ENCODE measurements at regions not wholly inside any gene's neighbourhood (a gene's known extent, or its start where the extent isn't known, plus 50 kb on each side); places are given as distances from the start of the nearest gene placed in this dataset.
"Not testable (repeated sequence)": the region's sequence is repeated elsewhere in the genome, so short reads cannot be mapped to it uniquely, and the experiment has no call there.

- Histone ChIP-seq H3K36me3 (ENCODE audit: insufficient read depth, low read length) (no peaks in the 10 kb centered on the region), H3K27ac (ENCODE audit: low read depth, low read length) (no peak overlapping the region), H3K79me2 (ENCODE audit: insufficient read depth, low read length) (no peaks in the 10 kb centered on the region), H3K4me2 (ENCODE audit: insufficient read depth, low read length) (no peak overlapping the region), H3K9me3 (ENCODE audit: low read depth, low read length) (no peaks in the 10 kb centered on the region), H3K4me1 (ENCODE audit: insufficient read depth, low read length) (no peaks in the 10 kb centered on the region), H3K4me3 (ENCODE audit: insufficient read depth, low read length) (no peak overlapping the region), H4K20me1 (ENCODE audit: insufficient read depth, low read length) (no peaks in the 10 kb centered on the region), H3K27me3 (ENCODE audit: insufficient read depth, low read length) (no peaks in the 10 kb centered on the region), H2AFZ (ENCODE audit: low read length) (no peak overlapping the region)
- DNase-seq (ENCODE audit: insufficient read length, low spot score, missing footprints) = no peak
- TF ChIP-seq CTCF (IDR thresholded peaks at IDR 0.05; ENCODE audit: extremely low read depth, low read depth, low read length) = no peak
These were observed 72.3 kb upstream of the SSTR4 start for GRCh38 chr20:22962567-22963439.

- no peak for DNase-seq (ENCODE audit: insufficient read length, low spot score, missing footprints)
- TF ChIP-seq CTCF (IDR thresholded peaks at IDR 0.05; ENCODE audit: extremely low read depth, low read depth, low read length) = no peak
- Histone ChIP-seq H4K20me1 (ENCODE audit: insufficient read depth, low read length) (no peaks in the 10 kb centered on the region), H2AFZ (ENCODE audit: low read length) (no peak overlapping the region), H3K4me2 (ENCODE audit: insufficient read depth, low read length) (no peak overlapping the region), H3K4me1 (ENCODE audit: insufficient read depth, low read length) (no peaks in the 10 kb centered on the region), H3K9me3 (ENCODE audit: low read depth, low read length) (no peaks in the 10 kb centered on the region), H3K79me2 (ENCODE audit: insufficient read depth, low read length) (no peaks in the 10 kb centered on the region), H3K27me3 (ENCODE audit: insufficient read depth, low read length) (no peaks in the 10 kb centered on the region), H3K36me3 (ENCODE audit: insufficient read depth, low read length) (no peaks in the 10 kb centered on the region), H3K4me3 (ENCODE audit: insufficient read depth, low read length) (no peak overlapping the region), H3K27ac (ENCODE audit: low read depth, low read length) (no peak overlapping the region)
These were observed 71.5 kb upstream of the SSTR4 start for GRCh38 chr20:22963581-22963980.

DNA sequence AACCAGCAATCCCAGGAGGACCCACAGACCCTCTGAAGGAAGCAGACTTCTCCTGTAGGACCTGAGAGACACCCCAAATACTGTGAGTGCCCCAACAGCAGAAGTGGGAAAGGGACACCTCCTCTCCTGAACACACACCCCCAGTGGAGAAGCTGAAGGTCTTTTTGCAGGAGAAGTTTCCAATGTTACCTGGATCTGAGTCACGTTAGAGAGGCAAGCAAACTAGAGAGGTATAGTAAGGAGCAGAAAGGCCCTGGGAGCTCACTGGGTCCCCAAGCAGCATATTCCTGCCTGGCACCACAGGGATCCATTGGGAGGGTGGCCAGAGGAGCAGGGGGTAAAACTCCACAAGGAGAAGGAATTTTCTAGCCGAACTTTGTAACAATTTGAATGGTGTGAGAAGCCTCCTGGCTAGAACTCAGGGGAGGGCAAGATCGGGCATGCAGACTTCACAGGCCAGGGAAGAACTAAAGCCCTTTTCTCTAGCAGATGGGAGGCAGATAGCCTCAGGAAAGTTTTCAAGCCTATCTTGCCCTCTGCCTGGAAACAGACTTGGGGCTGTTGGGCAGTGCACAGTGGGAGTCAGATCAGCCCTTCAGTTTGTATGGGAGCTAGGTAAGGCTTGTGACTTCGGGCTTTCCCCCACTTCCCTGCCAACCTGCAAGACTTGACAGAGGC is 68.2 kb upstream of the SSTR4 start:
- no peak for DNase-seq (ENCODE audit: insufficient read length, low spot score, missing footprints)
- H3K4me2 ChIP-seq (ENCODE audit: insufficient read depth, low read length) = no peak overlapping the region
- no peak overlapping the region for H2AFZ ChIP-seq (ENCODE audit: low read length)
- no peak overlapping the region for H3K27ac ChIP-seq (ENCODE audit: low read depth, low read length)
- H3K4me1 ChIP-seq (ENCODE audit: insufficient read depth, low read length) = no peaks in the 10 kb centered on the region
- H3K4me3 ChIP-seq (ENCODE audit: insufficient read depth, low read length) = no peak overlapping the region
- no peak for TF ChIP-seq CTCF (IDR thresholded peaks at IDR 0.05; ENCODE audit: extremely low read depth, low read depth, low read length)
- no peaks in the 10 kb centered on the region for H3K27me3 ChIP-seq (ENCODE audit: insufficient read depth, low read length)
- no peaks in the 10 kb centered on the region for H3K36me3 ChIP-seq (ENCODE audit: insufficient read depth, low read length)
- no peaks in the 10 kb centered on the region for H3K79me2 ChIP-seq (ENCODE audit: insufficient read depth, low read length)
- H3K9me3 ChIP-seq (ENCODE audit: low read depth, low read length) = no peaks in the 10 kb centered on the region
- no peaks in the 10 kb centered on the region for H4K20me1 ChIP-seq (ENCODE audit: insufficient read depth, low read length)

DNA sequence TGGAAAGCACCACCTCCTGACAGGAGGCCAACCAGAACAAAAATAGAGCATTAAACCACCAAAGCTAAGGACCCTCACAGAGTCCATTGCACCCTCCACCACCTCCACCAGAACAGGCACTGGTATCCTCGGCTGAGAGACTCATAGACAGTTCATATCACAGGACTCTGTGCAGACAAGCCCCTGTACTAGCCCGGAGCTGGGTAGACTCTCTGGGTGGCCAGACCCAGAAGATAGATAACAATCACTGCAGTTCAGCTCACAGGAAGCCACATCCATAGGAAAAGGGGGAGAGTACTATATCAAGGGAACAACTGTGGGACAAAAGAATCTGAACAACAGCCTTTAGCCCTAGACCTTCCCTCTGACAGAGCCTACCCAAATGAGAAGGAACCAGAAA is 67.4 kb upstream of the SSTR4 start:
- not testable (repeated sequence) for H3K9me3 ChIP-seq (ENCODE audit: low read depth, low read length); H3K79me2 ChIP-seq (ENCODE audit: insufficient read depth, low read length); H3K4me2 ChIP-seq (ENCODE audit: insufficient read depth, low read length); H4K20me1 ChIP-seq (ENCODE audit: insufficient read depth, low read length); H3K27me3 ChIP-seq (ENCODE audit: insufficient read depth, low read length); H3K4me3 ChIP-seq (ENCODE audit: insufficient read depth, low read length); DNase-seq (ENCODE audit: insufficient read length, low spot score, missing footprints); H3K27ac ChIP-seq (ENCODE audit: low read depth, low read length); H3K4me1 ChIP-seq (ENCODE audit: insufficient read depth, low read length); H2AFZ ChIP-seq (ENCODE audit: low read length); H3K36me3 ChIP-seq (ENCODE audit: insufficient read depth, low read length)

DNA sequence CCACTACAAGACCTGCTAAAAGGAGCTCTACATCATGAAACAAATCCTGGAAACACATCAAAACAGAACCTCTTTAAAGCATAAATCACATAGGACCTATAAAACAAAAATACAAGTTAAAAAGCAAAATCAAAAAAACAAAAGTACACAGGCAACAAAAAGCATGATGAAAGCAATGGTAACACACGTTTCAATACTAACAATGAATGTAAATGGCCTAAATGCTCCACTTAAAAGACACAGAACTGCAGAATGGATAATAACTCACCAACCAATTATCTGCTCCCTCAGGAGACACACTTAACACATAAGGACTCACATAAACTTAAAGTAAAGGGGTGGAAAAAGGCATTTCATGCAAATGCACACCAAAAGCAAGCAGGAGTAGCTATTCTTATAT is 66.1 kb upstream of the SSTR4 start:
- DNase-seq (ENCODE audit: insufficient read length, low spot score, missing footprints); H3K36me3 ChIP-seq (ENCODE audit: insufficient read depth, low read length); H2AFZ ChIP-seq (ENCODE audit: low read length); H3K27ac ChIP-seq (ENCODE audit: low read depth, low read length); H3K79me2 ChIP-seq (ENCODE audit: insufficient read depth, low read length); H4K20me1 ChIP-seq (ENCODE audit: insufficient read depth, low read length); H3K27me3 ChIP-seq (ENCODE audit: insufficient read depth, low read length); H3K4me1 ChIP-seq (ENCODE audit: insufficient read depth, low read length); H3K4me2 ChIP-seq (ENCODE audit: insufficient read depth, low read length); H3K9me3 ChIP-seq (ENCODE audit: low read depth, low read length); H3K4me3 ChIP-seq (ENCODE audit: insufficient read depth, low read length): not testable (repeated sequence)

- H4K20me1 ChIP-seq (ENCODE audit: insufficient read depth, low read length); H3K36me3 ChIP-seq (ENCODE audit: insufficient read depth, low read length); H3K79me2 ChIP-seq (ENCODE audit: insufficient read depth, low read length); H3K9me3 ChIP-seq (ENCODE audit: low read depth, low read length); H2AFZ ChIP-seq (ENCODE audit: low read length); DNase-seq (ENCODE audit: insufficient read length, low spot score, missing footprints); H3K4me3 ChIP-seq (ENCODE audit: insufficient read depth, low read length); H3K4me1 ChIP-seq (ENCODE audit: insufficient read depth, low read length); H3K4me2 ChIP-seq (ENCODE audit: insufficient read depth, low read length); H3K27me3 ChIP-seq (ENCODE audit: insufficient read depth, low read length); H3K27ac ChIP-seq (ENCODE audit: low read depth, low read length): not testable (repeated sequence)
These were observed 64.0 kb upstream of the SSTR4 start for GRCh38 chr20:22971077-22971476.

All from osteoblast (primary cell).